ENCODE measurements at regions not wholly inside any gene's neighbourhood (a gene's known extent, or its start where the extent isn't known, plus 50 kb on each side); places are given as distances from the start of the nearest gene placed in this dataset.

GRCh38 chr5:68475476-68475983, 260.0 kb downstream of the PIK3R1 start (continued):
- TF ChIP-seq, protein P1, sequence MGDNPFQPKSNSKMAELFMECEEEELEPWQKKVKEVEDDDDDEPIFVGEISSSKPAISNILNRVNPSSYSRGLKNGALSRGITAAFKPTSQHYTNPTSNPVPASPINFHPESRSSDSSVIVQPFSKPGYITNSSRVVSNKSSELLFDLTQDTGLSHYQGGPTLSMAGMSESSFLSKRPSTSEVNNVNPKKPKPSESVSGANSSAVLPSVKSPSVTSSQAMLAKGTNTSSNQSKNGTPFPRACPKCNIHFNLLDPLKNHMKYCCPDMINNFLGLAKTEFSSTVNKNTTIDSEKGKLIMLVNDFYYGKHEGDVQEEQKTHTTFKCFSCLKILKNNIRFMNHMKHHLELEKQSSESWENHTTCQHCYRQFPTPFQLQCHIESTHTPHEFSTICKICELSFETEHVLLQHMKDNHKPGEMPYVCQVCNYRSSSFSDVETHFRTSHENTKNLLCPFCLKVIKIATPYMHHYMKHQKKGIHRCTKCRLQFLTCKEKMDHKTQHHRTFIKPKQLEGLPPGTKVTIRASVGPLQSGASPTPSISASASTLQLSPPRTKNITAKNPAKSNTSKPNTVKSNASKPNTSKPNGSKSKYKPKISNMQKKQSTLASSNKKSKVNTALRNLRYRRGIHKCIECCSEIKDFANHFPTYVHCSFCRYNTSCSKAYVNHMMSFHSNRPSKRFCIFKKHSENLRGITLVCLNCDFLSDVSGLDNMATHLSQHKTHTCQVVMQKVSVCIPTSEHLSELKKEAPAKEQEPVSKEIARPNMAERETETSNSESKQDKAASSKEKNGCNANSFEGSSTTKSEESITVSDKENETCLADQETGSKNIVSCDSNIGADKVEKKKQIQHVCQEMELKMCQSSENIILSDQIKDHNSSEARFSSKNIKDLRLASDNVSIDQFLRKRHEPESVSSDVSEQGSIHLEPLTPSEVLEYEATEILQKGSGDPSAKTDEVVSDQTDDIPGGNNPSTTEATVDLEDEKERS (CRISPR knock-in tag; IDR thresholded peaks at IDR 0.05): no peak
- TF ChIP-seq KDM5B (CRISPR knock-in tag; IDR thresholded peaks at IDR 0.05; ENCODE audit: borderline replicate concordance): no peak

DNA sequence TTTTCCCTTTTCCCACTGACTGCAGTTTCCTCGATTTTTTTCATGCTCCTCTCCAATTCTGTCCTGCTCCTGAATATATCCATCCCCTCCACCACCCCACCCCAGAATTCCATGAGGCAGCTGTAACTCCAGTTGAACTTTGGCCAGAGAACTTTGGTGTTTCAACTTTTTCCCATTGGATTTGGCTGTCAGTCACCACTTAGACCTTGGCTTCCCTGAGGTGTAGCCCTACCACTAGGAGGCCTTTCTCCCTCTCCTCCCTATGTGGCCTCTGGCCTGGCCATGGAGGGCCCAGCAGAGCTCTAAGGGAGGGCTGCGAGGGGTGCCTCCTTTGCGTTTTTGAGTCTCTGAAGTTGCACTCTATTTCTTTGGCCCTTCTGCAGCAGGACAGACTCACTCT, 261.3 kb downstream of the PIK3R1 start:
- no peak for FAIRE-seq
- 0 out of 2 replicates have a peak, but pooled peaks have one; percentile 34 for TF ChIP-seq ZNF644 (CRISPR knock-in tag; IDR thresholded peaks at IDR 0.05; ENCODE audit: low read depth)
- 0 out of 2 replicates have a peak, but pooled peaks have one; percentile 10 for TF ChIP-seq HNF4G (IDR thresholded peaks at IDR 0.05; ENCODE audit: borderline replicate concordance, low read depth, low read length)
- TF ChIP-seq HNF4G (CRISPR knock-in tag; IDR thresholded peaks at IDR 0.05; ENCODE audit: borderline replicate concordance, low read depth): no peak
- peak; percentile 29 for TF ChIP-seq STAG1 (CRISPR knock-in tag; IDR thresholded peaks at IDR 0.05)
- no peak for TF ChIP-seq ZNF724P (CRISPR knock-in tag; IDR thresholded peaks at IDR 0.05; ENCODE audit: borderline replicate concordance)
- peak; percentile 44 for TF ChIP-seq CTCF (CRISPR knock-in tag; IDR thresholded peaks at IDR 0.05)
- peak; percentile 68 for TF ChIP-seq HNF4A (CRISPR knock-in tag; IDR thresholded peaks at IDR 0.05)
- peak; percentile 24; the same call in 1 of the 2 replicates for TF ChIP-seq SMC3 (IDR thresholded peaks at IDR 0.05; ENCODE audit: low read length)
- no peak for TF ChIP-seq HIVEP1 (CRISPR knock-in tag; IDR thresholded peaks at IDR 0.05)
- ATAC-seq: peak; percentile 92
- H3K27me3 ChIP-seq (ENCODE audit: control insufficient read depth in 1 of 2, insufficient read depth in 2 of 2, low read length in 2 of 2): no peaks in the 10 kb centered on the region; a peak in 1 of 5 replicates
- peak; percentile 8 for DNase-seq (ENCODE audit: low spot score)
- H3K9ac ChIP-seq (ENCODE audit: insufficient read depth, low read depth, low read length): no peak overlapping the region
- WGBS (ENCODE audit: low lambda C conversion rate): 30% methylated on average over 2 of the region's 3 CpGs
- H3K4me3 ChIP-seq (replicated peaks in 1 of 3; ENCODE audit: insufficient read depth in 1 of 3, low read depth in 2 of 3, low read length in 3 of 3): no peak overlapping the region
- H3K79me2 ChIP-seq (ENCODE audit: insufficient read depth, low read length): no peaks in the 10 kb centered on the region
- no TSS peak for BruUV-seq (replicated peaks)
- H3K36me3 ChIP-seq (replicated peaks in 1 of 2; ENCODE audit: control insufficient read depth in 1 of 2, insufficient read depth in 2 of 2, low read length in 2 of 2): no peaks in the 10 kb centered on the region
- H3K9me3 ChIP-seq (ENCODE audit: low read length): no peaks in the 10 kb centered on the region
- peaks cover 8% of the 10 kb centered on the region; the same call in 1 of the 2 replicates for H3K4me1 ChIP-seq (ENCODE audit: insufficient read depth, low read length)
- in situ Hi-C loops (cut with HindIII; ENCODE audit: extremely low pct_ligation_motif_present, low pct_unique_long_range_greater_than_20kb) (no loop called here), intact Hi-C loops (cut with micrococcal nuclease; ENCODE audit: unreplicated experiment) (no loop called here)
- no peak overlapping the region for H2AFZ ChIP-seq (ENCODE audit: low read length)
- ChIA-PET POLR2A (no interaction called here), CTCF (ENCODE audit: low intra/inter-chr PET ratio, low total read pairs) (no interaction called here)
- no peak overlapping the region for H3K4me2 ChIP-seq (ENCODE audit: low read depth, low read length)
- no peak overlapping the region for H3K27ac ChIP-seq (ENCODE audit: extremely low read length, insufficient read depth, low read length)
- H4K20me1 ChIP-seq (ENCODE audit: insufficient read depth, low read length): no peaks in the 10 kb centered on the region

Data from HepG2 (cell line).